A673 (cell line): ENCODE measurements at regions not wholly inside any gene's neighbourhood (a gene's known extent, or its start where the extent isn't known, plus 50 kb on each side); places are given as distances from the start of the nearest gene placed in this dataset.

Experiments used
- EZH2 ChIP-seq: fragments of 200-600 bp; sonication (generic); IDR thresholded peaks from 2 replicates; pipeline ENCODE4 v1.6.1; 2017; ENCODE audit warnings: borderline replicate concordance, low read depth, mild to moderate bottlenecking, mixed read lengths, antibody characterized with exemption, low read length; ENCODE audit not compliant: poor library complexity, severe bottlenecking
- TF ChIP-seq, protein P1 (sequence below): fragments of 300-800, 200-600 bp; sonication (generic); conservative IDR thresholded peaks from 2 replicates; pipeline ENCODE4 v1.5.1; 2017; ENCODE audit warnings: low read depth, mild to moderate bottlenecking, antibody characterized with exemption, low read length, moderate library complexity, mixed read lengths

DNA sequence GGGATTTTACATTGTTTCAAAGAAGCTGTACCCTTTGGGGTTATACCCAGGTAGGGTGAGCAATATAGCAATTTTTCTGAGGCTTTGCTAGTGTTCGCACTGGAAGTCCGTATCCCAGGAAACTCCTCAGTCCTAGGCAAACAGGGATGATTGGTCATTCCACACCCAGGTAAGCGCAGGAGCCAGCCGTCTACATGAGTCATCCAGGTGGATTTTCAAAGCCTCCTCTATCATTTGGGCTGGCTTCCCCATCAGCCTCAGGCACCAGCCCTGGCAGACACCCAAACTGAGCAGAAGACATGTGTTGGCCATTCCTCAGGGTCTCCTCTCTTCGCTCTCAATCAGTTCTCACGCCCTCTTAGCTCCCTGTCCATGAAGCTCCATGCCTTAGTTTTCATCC, 135.6 kb downstream of the AIPL1 start:
- TF ChIP-seq, protein P1, sequence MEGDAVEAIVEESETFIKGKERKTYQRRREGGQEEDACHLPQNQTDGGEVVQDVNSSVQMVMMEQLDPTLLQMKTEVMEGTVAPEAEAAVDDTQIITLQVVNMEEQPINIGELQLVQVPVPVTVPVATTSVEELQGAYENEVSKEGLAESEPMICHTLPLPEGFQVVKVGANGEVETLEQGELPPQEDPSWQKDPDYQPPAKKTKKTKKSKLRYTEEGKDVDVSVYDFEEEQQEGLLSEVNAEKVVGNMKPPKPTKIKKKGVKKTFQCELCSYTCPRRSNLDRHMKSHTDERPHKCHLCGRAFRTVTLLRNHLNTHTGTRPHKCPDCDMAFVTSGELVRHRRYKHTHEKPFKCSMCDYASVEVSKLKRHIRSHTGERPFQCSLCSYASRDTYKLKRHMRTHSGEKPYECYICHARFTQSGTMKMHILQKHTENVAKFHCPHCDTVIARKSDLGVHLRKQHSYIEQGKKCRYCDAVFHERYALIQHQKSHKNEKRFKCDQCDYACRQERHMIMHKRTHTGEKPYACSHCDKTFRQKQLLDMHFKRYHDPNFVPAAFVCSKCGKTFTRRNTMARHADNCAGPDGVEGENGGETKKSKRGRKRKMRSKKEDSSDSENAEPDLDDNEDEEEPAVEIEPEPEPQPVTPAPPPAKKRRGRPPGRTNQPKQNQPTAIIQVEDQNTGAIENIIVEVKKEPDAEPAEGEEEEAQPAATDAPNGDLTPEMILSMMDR = no peak
- TF ChIP-seq EZH2 = no peak
